Type B pancreatic cell (in vitro differentiated cells): ENCODE measurements at regions not wholly inside any gene's neighbourhood (a gene's known extent, or its start where the extent isn't known, plus 50 kb on each side); places are given as distances from the start of the nearest gene placed in this dataset.

ENCODE experiments used
- DNase-seq: peaks from one replicate; pipeline ENCODE4 v3.0.0; 2021; ENCODE audit warnings: mixed read lengths; ENCODE audit not compliant: unreplicated experiment; ENCODE audit errors: extremely low spot score
- H3K27ac Mint-ChIP-seq: 2 replicates; pipeline ENCODE4 v1.8.0; 2021; ENCODE audit warnings: mild to moderate bottlenecking, mixed read lengths
- H3K27me3 Mint-ChIP-seq: 2 replicates; pipeline ENCODE4 v1.8.0; 2021; ENCODE audit warnings: mixed read lengths
- H3K36me3 Mint-ChIP-seq: 2 replicates; pipeline ENCODE4 v1.8.0; 2021; ENCODE audit warnings: mixed read lengths
- H3K4me1 Mint-ChIP-seq: one replicate; pipeline ENCODE4 v1.8.0; 2021; ENCODE audit warnings: mixed read lengths; ENCODE audit not compliant: unreplicated experiment
- H3K4me3 Mint-ChIP-seq: 2 replicates; pipeline ENCODE4 v1.8.0; 2021; ENCODE audit warnings: mild to moderate bottlenecking, mixed read lengths
- H3K9me3 Mint-ChIP-seq: 2 replicates; pipeline ENCODE4 v1.8.0; 2021; ENCODE audit warnings: mixed read lengths
- TF ChIP-seq, protein P1 (sequence below): fragments of 200-600 bp; sonication (generic); conservative IDR thresholded peaks from 2 replicates; pipeline ENCODE4 v1.5.0; 2021; ENCODE audit warnings: antibody characterized with exemption, mild to moderate bottlenecking

DNA sequence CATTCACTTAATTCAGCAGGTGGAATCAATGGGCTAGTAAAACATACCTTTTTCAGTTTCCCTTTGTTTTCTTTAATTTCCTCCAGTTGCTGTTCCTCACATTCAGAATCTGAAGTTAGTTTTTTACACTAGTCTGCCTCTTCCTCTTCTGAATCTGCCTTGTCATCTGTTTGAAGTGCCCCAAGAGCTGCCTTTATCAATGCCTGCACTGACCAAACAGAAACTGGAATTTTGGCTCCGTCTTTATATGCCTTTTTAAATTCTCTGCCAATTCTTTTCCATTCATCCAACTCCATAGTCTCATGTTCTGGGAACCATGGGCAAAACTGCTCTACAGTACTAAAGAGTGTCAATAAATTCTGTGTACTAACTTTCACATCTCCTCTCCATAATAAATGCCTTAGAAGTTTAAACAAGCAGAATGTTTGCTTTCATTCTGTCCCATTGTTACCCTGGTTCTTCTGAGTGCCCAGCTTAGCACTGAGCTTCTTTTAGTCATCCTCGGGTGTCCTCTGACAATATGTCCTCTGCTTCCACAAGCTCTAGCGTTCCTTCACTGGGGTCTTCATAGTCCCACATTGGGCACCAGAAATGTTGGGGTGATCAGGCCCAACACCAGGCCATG lies 154.2 kb downstream of the ZNF486 start:
- Mint-ChIP-seq H3K9me3 (no peaks in the 10 kb centered on the region), H3K36me3 (no peaks in the 10 kb centered on the region), H3K27me3 (no peaks in the 10 kb centered on the region), H3K4me3 (no peak overlapping the region), H3K27ac (no peak overlapping the region), H3K4me1 (no peaks in the 10 kb centered on the region)
- DNase-seq: no peak
- TF ChIP-seq, protein P1, sequence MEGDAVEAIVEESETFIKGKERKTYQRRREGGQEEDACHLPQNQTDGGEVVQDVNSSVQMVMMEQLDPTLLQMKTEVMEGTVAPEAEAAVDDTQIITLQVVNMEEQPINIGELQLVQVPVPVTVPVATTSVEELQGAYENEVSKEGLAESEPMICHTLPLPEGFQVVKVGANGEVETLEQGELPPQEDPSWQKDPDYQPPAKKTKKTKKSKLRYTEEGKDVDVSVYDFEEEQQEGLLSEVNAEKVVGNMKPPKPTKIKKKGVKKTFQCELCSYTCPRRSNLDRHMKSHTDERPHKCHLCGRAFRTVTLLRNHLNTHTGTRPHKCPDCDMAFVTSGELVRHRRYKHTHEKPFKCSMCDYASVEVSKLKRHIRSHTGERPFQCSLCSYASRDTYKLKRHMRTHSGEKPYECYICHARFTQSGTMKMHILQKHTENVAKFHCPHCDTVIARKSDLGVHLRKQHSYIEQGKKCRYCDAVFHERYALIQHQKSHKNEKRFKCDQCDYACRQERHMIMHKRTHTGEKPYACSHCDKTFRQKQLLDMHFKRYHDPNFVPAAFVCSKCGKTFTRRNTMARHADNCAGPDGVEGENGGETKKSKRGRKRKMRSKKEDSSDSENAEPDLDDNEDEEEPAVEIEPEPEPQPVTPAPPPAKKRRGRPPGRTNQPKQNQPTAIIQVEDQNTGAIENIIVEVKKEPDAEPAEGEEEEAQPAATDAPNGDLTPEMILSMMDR: no peak

GRCh38 chr19:20320191-20320590 lies 153.2 kb downstream of the ZNF486 start:
- H3K27ac Mint-ChIP-seq: no peak overlapping the region
- TF ChIP-seq, protein P1: no peak

GRCh38 chr19:20318616-20319015 lies 151.6 kb downstream of the ZNF486 start:
- no peaks in the 10 kb centered on the region for H3K4me1 Mint-ChIP-seq
- no peak for DNase-seq
- no peaks in the 10 kb centered on the region for H3K27me3 Mint-ChIP-seq
- no peaks in the 10 kb centered on the region for H3K36me3 Mint-ChIP-seq
- TF ChIP-seq, protein P1: no peak
- H3K27ac Mint-ChIP-seq: no peak overlapping the region
- no peaks in the 10 kb centered on the region for H3K9me3 Mint-ChIP-seq
- H3K4me3 Mint-ChIP-seq: no peak overlapping the region

More at GRCh38 chr19:20320191-20320590, 153.2 kb downstream of the ZNF486 start:
- Mint-ChIP-seq H3K4me1 (no peaks in the 10 kb centered on the region), H3K36me3 (no peaks in the 10 kb centered on the region), H3K4me3 (no peak overlapping the region), H3K27me3 (no peaks in the 10 kb centered on the region), H3K9me3 (no peaks in the 10 kb centered on the region)
- DNase-seq: no peak

DNA sequence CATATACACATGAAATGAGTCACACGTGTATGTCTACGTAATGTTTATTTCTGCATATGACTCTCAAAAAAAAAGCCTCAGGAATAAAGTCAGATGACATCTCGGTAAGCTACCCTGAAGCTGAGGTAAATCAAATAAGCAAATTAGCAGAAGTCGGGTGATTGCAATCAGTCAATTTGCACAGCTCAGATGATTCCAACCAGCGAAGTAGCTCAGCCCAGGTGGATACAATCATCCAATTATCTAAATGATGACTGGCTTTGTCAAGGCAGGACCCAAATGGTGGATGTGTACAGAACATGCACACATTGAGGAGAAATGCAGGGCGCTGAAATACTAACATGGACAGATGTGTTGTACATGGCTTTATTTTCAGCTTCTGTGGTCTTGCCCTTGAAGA lies 148.5 kb downstream of the ZNF486 start:
- Mint-ChIP-seq H3K4me1 (no peaks in the 10 kb centered on the region), H3K27ac (no peak overlapping the region), H3K4me3 (no peak overlapping the region)

DNA sequence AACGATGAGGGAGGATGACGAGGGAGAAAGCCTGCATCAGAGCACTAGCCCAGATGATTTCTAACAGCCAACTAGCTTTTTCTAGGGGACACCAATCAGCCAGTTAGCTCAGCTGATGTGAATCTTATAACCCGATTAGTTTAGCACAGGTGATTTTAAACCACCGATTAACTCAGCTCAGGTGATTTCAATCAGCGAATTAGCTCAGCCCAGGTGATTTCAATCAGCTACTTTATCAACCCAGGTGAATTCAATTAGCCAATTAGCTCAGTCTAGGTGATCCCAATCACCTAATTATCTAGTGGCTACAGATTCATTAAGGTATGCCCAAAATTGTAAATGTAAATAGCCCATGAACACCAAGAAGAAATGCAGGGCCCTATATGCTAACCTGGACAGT lies 146.9 kb downstream of the ZNF486 start:
- no peaks in the 10 kb centered on the region for H3K4me1 Mint-ChIP-seq
- no peaks in the 10 kb centered on the region for H3K9me3 Mint-ChIP-seq
- DNase-seq: no peak
- TF ChIP-seq, protein P1: no peak
- H3K27ac Mint-ChIP-seq: no peak overlapping the region
- H3K27me3 Mint-ChIP-seq: no peaks in the 10 kb centered on the region
- H3K4me3 Mint-ChIP-seq: no peak overlapping the region
- no peaks in the 10 kb centered on the region for H3K36me3 Mint-ChIP-seq

More for the DNA sequence above, 148.5 kb downstream of the ZNF486 start:
- DNase-seq: no peak
- no peaks in the 10 kb centered on the region for H3K36me3 Mint-ChIP-seq
- no peaks in the 10 kb centered on the region for H3K9me3 Mint-ChIP-seq
- TF ChIP-seq, protein P1: no peak
- H3K27me3 Mint-ChIP-seq: no peaks in the 10 kb centered on the region
